GM12878 (cell line): ENCODE measurements at regions not wholly inside any gene's neighbourhood (a gene's known extent, or its start where the extent isn't known, plus 50 kb on each side); places are given as distances from the start of the nearest gene placed in this dataset.

Experiments used
- ATAC-seq: fragments of 200-7000 bp; cut with Tn5 transposase; 3 replicates; pipeline ENCODE4 v1.9.1; 2020; ENCODE audit warnings: mild to moderate bottlenecking, moderate library complexity
- BruUV-seq: library from RNA; stranded (reverse); fragments of 400-500 nt; replicated peaks from 2 replicates; lab custom pipeline; 2021; lab: Mats Ljungman, UMichigan
- CTCF ChIA-PET: fragments of 300-600 bp; sonication (Branson Sonifier 250); formaldehyde crosslinking; extraction: SDS; loops from one replicate; lab custom pipeline; 2021; ENCODE audit warnings: inconsistent platforms; lab: Yijun Ruan, JAX
- POLR2A ChIA-PET: fragments of 350-600 bp; formaldehyde crosslinking; extraction: SDS; loops from one replicate; lab custom pipeline; 2021; ENCODE audit warnings: inconsistent platforms; lab: Charles Lee
- RAD21 ChIA-PET: fragments of 300-600 bp; sonication (Branson Sonifier 250); formaldehyde crosslinking; loops from one replicate; lab custom pipeline; 2023; ENCODE audit warnings: antibody characterized with exemption; ENCODE audit not compliant: unreplicated experiment; lab: Charles Lee
- SMC1A ChIA-PET: fragments of 300-600 bp; sonication (Branson Sonifier 250); formaldehyde crosslinking; loops from one replicate; lab custom pipeline; 2023; ENCODE audit not compliant: unreplicated experiment, uncharacterized antibody; lab: Charles Lee
- DNase-seq: peaks from one replicate; pipeline ENCODE4 v3.0.0-alpha.2; 2011; ENCODE audit warnings: low read depth, low spot score
- FAIRE-seq: peaks from 3 replicates; lab custom pipeline; 2011; peaks lifted over from hg19 to GRCh38; lab: Jason Lieb, UNC
- H2AFZ ChIP-seq: 2 replicates; pipeline ENCODE4 v1.6.0; 2011; ENCODE audit warnings: low read depth, low read length, control low read depth; ENCODE audit not compliant: control insufficient read depth
- H3K27ac ChIP-seq: 2 replicates; pipeline ENCODE4 v1.5.1; 2011; ENCODE audit warnings: control low read depth; ENCODE audit not compliant: control insufficient read depth, insufficient read depth
- H3K27me3 ChIP-seq, 2 experiments: replicated peaks in 1 of 2; 2 replicates each; pipeline versions ENCODE4 v1.6.0 to v1.6.1; 2011; ENCODE audit warnings: low read length in 1 of 2; ENCODE audit not compliant: control insufficient read depth in 2 of 2, insufficient read depth in 2 of 2
- H3K36me3 ChIP-seq, 2 experiments: 2 replicates each; pipeline ENCODE4 v1.5.1; 2011; ENCODE audit warnings: low read length in 1 of 2; ENCODE audit not compliant: control insufficient read depth in 2 of 2, insufficient read depth in 2 of 2
- H3K4me1 ChIP-seq: 2 replicates; pipeline ENCODE4 v1.6.1; 2011; ENCODE audit warnings: mild to moderate bottlenecking, low read length, moderate library complexity, mixed read lengths; ENCODE audit not compliant: control insufficient read depth, insufficient read depth
- H3K4me2 ChIP-seq: 2 replicates; pipeline ENCODE4 v1.6.0; 2011; ENCODE audit warnings: control low read depth; ENCODE audit not compliant: control insufficient read depth, insufficient read depth
- H3K4me3 ChIP-seq: fragments of 200-600 bp; sonication (generic); 2 replicates; pipeline ENCODE4 v1.5.1; 2016
- H3K79me2 ChIP-seq: 2 replicates; pipeline ENCODE4 v1.6.0; 2011; ENCODE audit warnings: low read length; ENCODE audit not compliant: control insufficient read depth, insufficient read depth
- H3K9ac ChIP-seq: 2 replicates; pipeline ENCODE4 v1.8.0; 2011; ENCODE audit warnings: low read length, control low read depth, mixed read lengths; ENCODE audit not compliant: control insufficient read depth, insufficient read depth
- H3K9me3 ChIP-seq: replicated peaks from 3 replicates; pipeline ENCODE4 v1.5.1; 2011; ENCODE audit warnings: mild to moderate bottlenecking, low read length; ENCODE audit not compliant: control insufficient read depth, insufficient read depth
- H4K20me1 ChIP-seq: 2 replicates; pipeline ENCODE4 v1.6.0; 2011; ENCODE audit not compliant: control insufficient read depth, insufficient read depth
- ATF7 ChIP-seq: fragments of 450-650 bp; IDR thresholded peaks from 2 replicates; pipeline ENCODE4 v1.6.1; 2016; ENCODE audit warnings: low read depth, mild to moderate bottlenecking
- BCLAF1 ChIP-seq: fragments of 450-650 bp; IDR thresholded peaks from 2 replicates; pipeline ENCODE4 v1.6.1; 2017; ENCODE audit warnings: antibody characterized with exemption, mild to moderate bottlenecking, moderate library complexity
- ELK1 ChIP-seq: IDR thresholded peaks from 2 replicates; pipeline ENCODE4 v1.6.1; 2012; ENCODE audit warnings: low read depth, low read length, improper control_type of control experiment
- EZH2 ChIP-seq: IDR thresholded peaks from 2 replicates; pipeline ENCODE4 v1.6.1; 2012; ENCODE audit warnings: low read depth, mild to moderate bottlenecking, control low read depth, inconsistent platforms, low read length, borderline replicate concordance; ENCODE audit not compliant: control insufficient read depth
- HDAC6 ChIP-seq: fragments of 200-600 bp; sonication (generic); IDR thresholded peaks from one replicate; pipeline ENCODE4 v1.8.0; 2017; ENCODE audit warnings: antibody characterized with exemption; ENCODE audit not compliant: unreplicated experiment
- NFYB ChIP-seq: IDR thresholded peaks from 2 replicates; pipeline ENCODE4 v1.6.1; 2011; ENCODE audit warnings: low read depth, mild to moderate bottlenecking, low read length, improper control_type of control experiment, moderate library complexity; ENCODE audit not compliant: insufficient read depth
- NKRF ChIP-seq: fragments of 450-650 bp; conservative IDR thresholded peaks from 2 replicates; pipeline ENCODE4 v1.6.1; 2017; ENCODE audit warnings: mild to moderate bottlenecking, moderate library complexity
- PAX5 ChIP-seq: IDR thresholded peaks from 2 replicates; pipeline ENCODE4 v1.6.1; 2011; ENCODE audit warnings: low read depth, low read length, borderline replicate concordance
- POLR2AphosphoS5 ChIP-seq: IDR thresholded peaks from 2 replicates; pipeline ENCODE4 v1.6.1; 2011; ENCODE audit warnings: mild to moderate bottlenecking, low read length, inconsistent platforms
- RFX5 ChIP-seq: IDR thresholded peaks from 2 replicates; pipeline ENCODE4 v1.6.1; 2011; ENCODE audit warnings: low read depth, low read length, improper control_type of control experiment
- TARDBP ChIP-seq: IDR thresholded peaks from 2 replicates; pipeline ENCODE4 v1.6.1; 2016; ENCODE audit warnings: borderline replicate concordance
- WRNIP1 ChIP-seq: IDR thresholded peaks from 2 replicates; pipeline ENCODE4 v1.6.1; 2011; ENCODE audit warnings: low read depth, low read length, improper control_type of control experiment, borderline replicate concordance
- WGBS: methylation state at CpG from one replicate; pipeline ENCODE4 v1.1.6; 2016; ENCODE audit warnings: low lambda C conversion rate; ENCODE audit not compliant: insufficient replicate concordance, insufficient coverage; ENCODE audit errors: missing lambda C conversion rate; 5-methylcytosine and 5-hydroxymethylcytosine counted together
- in situ Hi-C: fragments of 300-500 bp; cut with MboI; formaldehyde crosslinking; loops from 9 replicates; pipeline ENCODE4 v1.14.3; 2018; ENCODE audit warnings: mixed read lengths
- intact Hi-C: fragments of 100-400 bp; cut with micrococcal nuclease; formaldehyde crosslinking; loops from one replicate; pipeline ENCODE4 v1.14.2; 2022; ENCODE audit not compliant: unreplicated experiment
- TF ChIP-seq, protein P1 (sequence below): fragments of 450-650 bp; IDR thresholded peaks from 2 replicates; pipeline ENCODE4 v1.6.1; 2016; ENCODE audit warnings: mild to moderate bottlenecking, moderate library complexity, borderline replicate concordance

GRCh38 chr6:110529355-110529754, 52.9 kb upstream of the SLC22A16 start:
- ChIA-PET CTCF (interaction anchor here (0.9 to 3.2 kb wide), 10 partner anchors 9 to 465 kb away, joined by 3 to 28 read pairs (median 4); no protein-coding TSS in a partner anchor), RAD21 (interaction anchor here (0.6 to 3.3 kb wide), 5 partner anchors 9 to 425 kb away, joined by 3 to 27 read pairs (median 5); no protein-coding TSS in a partner anchor), SMC1A (interaction anchor here (0.6 to 3.4 kb wide), 5 partner anchors 59 to 1123 kb away, joined by 3 to 24 read pairs (median 4); no protein-coding TSS in a partner anchor), POLR2A (interaction anchor here (0.5 kb wide), 1 partner anchor 346 kb away, joined by 3 read pairs; no protein-coding TSS in a partner anchor)
- FAIRE-seq (no peak), ATAC-seq (no peak), DNase-seq (no peak)
- H3K9ac ChIP-seq = no peak overlapping the region
- in situ Hi-C loops (loop anchor here (5.0 kb wide), 1 partner anchor 683 kb away; no protein-coding TSS in a partner anchor), intact Hi-C loops (loop anchor here (2.0 to 5.0 kb wide), 3 partner anchors 87 to 469 kb away; no protein-coding TSS in a partner anchor)
- no peaks in the 10 kb centered on the region for H3K4me1 ChIP-seq
- 78% methylated on average over 5 of the region's 5 CpGs for WGBS
- no peak overlapping the region for H3K4me3 ChIP-seq
- no TSS peak for BruUV-seq
- H3K9me3 ChIP-seq = no peaks in the 10 kb centered on the region; the same call in 2 of the 3 replicates
- peaks cover 0 to 1% of the 10 kb centered on the region in 2 experiments; a peak in 2 of 4 replicates for H3K27me3 ChIP-seq
- no peak overlapping the region for H3K4me2 ChIP-seq
- no peak overlapping the region for H2AFZ ChIP-seq
- no peaks in the 10 kb centered on the region for H3K79me2 ChIP-seq
- no peaks in the 10 kb centered on the region for H4K20me1 ChIP-seq
- H3K27ac ChIP-seq = no peak overlapping the region
- no peaks in the 10 kb centered on the region for H3K36me3 ChIP-seq
- TF ChIP-seq, protein P1, sequence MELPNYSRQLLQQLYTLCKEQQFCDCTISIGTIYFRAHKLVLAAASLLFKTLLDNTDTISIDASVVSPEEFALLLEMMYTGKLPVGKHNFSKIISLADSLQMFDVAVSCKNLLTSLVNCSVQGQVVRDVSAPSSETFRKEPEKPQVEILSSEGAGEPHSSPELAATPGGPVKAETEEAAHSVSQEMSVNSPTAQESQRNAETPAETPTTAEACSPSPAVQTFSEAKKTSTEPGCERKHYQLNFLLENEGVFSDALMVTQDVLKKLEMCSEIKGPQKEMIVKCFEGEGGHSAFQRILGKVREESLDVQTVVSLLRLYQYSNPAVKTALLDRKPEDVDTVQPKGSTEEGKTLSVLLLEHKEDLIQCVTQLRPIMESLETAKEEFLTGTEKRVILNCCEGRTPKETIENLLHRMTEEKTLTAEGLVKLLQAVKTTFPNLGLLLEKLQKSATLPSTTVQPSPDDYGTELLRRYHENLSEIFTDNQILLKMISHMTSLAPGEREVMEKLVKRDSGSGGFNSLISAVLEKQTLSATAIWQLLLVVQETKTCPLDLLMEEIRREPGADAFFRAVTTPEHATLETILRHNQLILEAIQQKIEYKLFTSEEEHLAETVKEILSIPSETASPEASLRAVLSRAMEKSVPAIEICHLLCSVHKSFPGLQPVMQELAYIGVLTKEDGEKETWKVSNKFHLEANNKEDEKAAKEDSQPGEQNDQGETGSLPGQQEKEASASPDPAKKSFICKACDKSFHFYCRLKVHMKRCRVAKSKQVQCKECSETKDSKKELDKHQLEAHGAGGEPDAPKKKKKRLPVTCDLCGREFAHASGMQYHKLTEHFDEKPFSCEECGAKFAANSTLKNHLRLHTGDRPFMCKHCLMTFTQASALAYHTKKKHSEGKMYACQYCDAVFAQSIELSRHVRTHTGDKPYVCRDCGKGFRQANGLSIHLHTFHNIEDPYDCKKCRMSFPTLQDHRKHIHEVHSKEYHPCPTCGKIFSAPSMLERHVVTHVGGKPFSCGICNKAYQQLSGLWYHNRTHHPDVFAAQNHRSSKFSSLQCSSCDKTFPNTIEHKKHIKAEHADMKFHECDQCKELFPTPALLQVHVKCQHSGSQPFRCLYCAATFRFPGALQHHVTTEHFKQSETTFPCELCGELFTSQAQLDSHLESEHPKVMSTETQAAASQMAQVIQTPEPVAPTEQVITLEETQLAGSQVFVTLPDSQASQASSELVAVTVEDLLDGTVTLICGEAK = no peak
- TF ChIP-seq ATF7 (no peak), ELK1 (no peak), EZH2 (no peak), WRNIP1 (no peak), NFYB (no peak), POLR2AphosphoS5 (no peak), PAX5 (no peak), HDAC6 (no peak), NKRF (no peak), TARDBP (no peak), BCLAF1 (no peak), RFX5 (no peak)
